AG10803 (cell line): ENCODE measurements at regions not wholly inside any gene's neighbourhood (a gene's known extent, or its start where the extent isn't known, plus 50 kb on each side); places are given as distances from the start of the nearest gene placed in this dataset.

ENCODE experiments used
- DNase-seq: peaks from one replicate; pipeline ENCODE4 v3.0.0; 2010; ENCODE audit warnings: low read depth
- H3K4me3 ChIP-seq: 2 replicates; pipeline ENCODE4 v1.5.1; 2011; ENCODE audit warnings: mild to moderate bottlenecking, low read length, control low read depth
- CTCF ChIP-seq: conservative IDR thresholded peaks from 2 replicates; pipeline ENCODE4 v1.5.1; 2011; ENCODE audit warnings: mild to moderate bottlenecking, low read length, control low read depth, inconsistent platforms

GRCh38 chr4:154677300-154677699 is 64.8 kb upstream of the FGG start:
- H3K4me3 ChIP-seq = no peak overlapping the region
- no peak for TF ChIP-seq CTCF
- no peak for DNase-seq

DNA sequence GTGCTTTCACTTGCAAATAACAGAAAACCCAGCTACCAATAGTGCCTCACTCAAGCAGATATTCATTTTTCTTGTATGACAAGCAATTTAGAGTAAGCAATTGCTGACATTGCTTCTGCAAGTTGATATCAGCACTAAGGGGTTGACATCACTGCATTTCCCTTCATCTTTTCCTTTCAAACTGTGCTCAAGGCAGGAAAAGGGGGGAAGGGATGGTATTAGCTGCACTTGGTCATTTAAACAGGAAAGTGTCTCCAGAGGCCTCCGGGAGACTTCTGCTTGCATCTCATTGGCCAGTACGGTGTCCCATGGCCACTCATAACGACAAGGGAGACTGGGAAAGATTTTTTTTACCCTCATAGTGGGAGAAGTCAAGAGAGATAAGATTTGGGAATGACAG is 65.5 kb upstream of the FGG start:
- no peak for DNase-seq
- TF ChIP-seq CTCF = no peak
- H3K4me3 ChIP-seq = no peak overlapping the region

- no peak overlapping the region for H3K4me3 ChIP-seq
- no peak for DNase-seq
- TF ChIP-seq CTCF = no peak
Observed at GRCh38 chr4:154683956-154684681, 59.7 kb upstream of the LRAT start.

- no peak for DNase-seq
- no peak overlapping the region for H3K4me3 ChIP-seq
- peak; percentile 16; the same call in 1 of the 2 replicates for TF ChIP-seq CTCF
Observed at GRCh38 chr4:154686838-154687237, 57.0 kb upstream of the LRAT start.

DNA sequence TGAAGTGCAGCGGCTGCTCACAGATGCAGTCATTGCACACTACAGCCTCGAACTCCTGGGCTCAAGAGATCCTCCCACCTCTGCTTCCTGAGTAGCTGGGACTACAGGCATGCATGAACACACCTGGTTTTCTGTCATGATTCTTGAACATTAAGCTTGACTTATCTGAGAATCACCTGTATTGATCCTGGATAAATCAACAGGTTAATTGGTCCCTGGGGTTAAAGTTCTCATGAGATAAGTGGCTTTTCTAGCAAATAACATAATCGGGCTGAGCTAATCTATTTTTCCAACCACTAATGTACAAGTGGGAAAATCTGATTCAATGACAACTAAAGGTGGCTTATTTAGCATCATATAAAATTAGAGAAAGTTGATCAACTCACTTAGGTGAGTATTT is 56.0 kb upstream of the LRAT start:
- no peak for TF ChIP-seq CTCF
- DNase-seq = no peak
- no peak overlapping the region for H3K4me3 ChIP-seq

DNA sequence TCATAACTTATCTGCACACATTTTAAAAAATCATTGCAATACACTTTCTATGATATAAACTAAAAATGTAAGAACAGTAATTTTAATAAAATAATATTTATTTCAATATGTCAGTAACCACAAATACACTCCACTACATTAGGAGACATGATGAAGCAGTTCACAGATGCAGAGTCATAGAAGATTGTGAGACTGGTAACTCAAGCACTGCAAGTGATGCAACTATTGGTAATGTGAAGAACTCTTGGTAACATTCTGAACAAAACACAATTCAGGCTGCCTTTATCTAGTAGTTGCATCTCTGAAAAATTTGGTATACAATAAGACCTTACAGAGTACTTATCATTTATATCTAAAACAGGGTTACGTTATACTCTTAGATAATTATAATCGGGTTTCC is 52.6 kb upstream of the LRAT start:
- TF ChIP-seq CTCF = no peak
- H3K4me3 ChIP-seq = no peak overlapping the region
- DNase-seq = peak; percentile 6

GRCh38 chr4:154692304-154692818 is 51.4 kb upstream of the LRAT start:
- no peak for TF ChIP-seq CTCF
- no peak for DNase-seq

More at GRCh38 chr4:154692304-154692818, 51.4 kb upstream of the LRAT start:
- H3K4me3 ChIP-seq = no peak overlapping the region
